IMR-90 (cell line): ENCODE measurements at regions not wholly inside any gene's neighbourhood (a gene's known extent, or its start where the extent isn't known, plus 50 kb on each side); places are given as distances from the start of the nearest gene placed in this dataset.

Source experiments
- CTCF ChIP-seq: conservative IDR thresholded peaks from 2 replicates; pipeline ENCODE4 v1.5.1; 2012; ENCODE audit warnings: mild to moderate bottlenecking, low read depth, low read length, improper control_type of control experiment
- MAZ ChIP-seq: IDR thresholded peaks from 2 replicates; pipeline ENCODE4 v1.6.1; 2012; ENCODE audit warnings: low read depth, mild to moderate bottlenecking, low read length, improper control_type of control experiment, moderate library complexity, borderline replicate concordance
- POLR2A ChIP-seq: IDR thresholded peaks from 2 replicates; pipeline ENCODE4 v1.6.1; 2012; ENCODE audit warnings: mild to moderate bottlenecking, low read depth, low read length
- RFX5 ChIP-seq: IDR thresholded peaks from 2 replicates; pipeline ENCODE4 v1.8.0; 2012; ENCODE audit warnings: low read depth, mild to moderate bottlenecking, low read length, moderate library complexity

GRCh38 chr2:205930209-205930608 lies 155.8 kb downstream of the INO80D start:
- no peak for TF ChIP-seq CTCF
- TF ChIP-seq RFX5, result no peak
- TF ChIP-seq POLR2A, result no peak
- no peak for TF ChIP-seq MAZ
